PC-9 (cell line): ENCODE measurements at regions not wholly inside any gene's neighbourhood (a gene's known extent, or its start where the extent isn't known, plus 50 kb on each side); places are given as distances from the start of the nearest gene placed in this dataset.
A peak's percentile ranks its signal among the peaks of the same experiment; 100 is the strongest.

ENCODE experiments used
- BruUV-seq: library from RNA; stranded (reverse); fragments of 400-500 nt; replicated peaks from 2 replicates; lab custom pipeline; 2021; lab: Mats Ljungman, UMichigan
- CTCF ChIA-PET: fragments of 300-600 bp; sonication (Branson Sonifier 250); formaldehyde crosslinking; loops from one replicate; lab custom pipeline; 2022; ENCODE audit warnings: antibody characterized with exemption; lab: Charles Lee
- POLR2A ChIA-PET: fragments of 300-600 bp; sonication (Branson Sonifier 250); formaldehyde crosslinking; loops from one replicate; lab custom pipeline; 2022; ENCODE audit warnings: antibody characterized with exemption; ENCODE audit not compliant: unreplicated experiment; lab: Charles Lee
- DNase-seq, 2 experiments: peaks; one replicate each; pipeline versions ENCODE4 v3.0.0 to v3.0.0-alpha.2; 2015 to 2022; ENCODE audit warnings: mixed read lengths in 1 of 2
- H2AFZ ChIP-seq: fragments of 200-600 bp; sonication (generic); 2 replicates; pipeline ENCODE4 v1.8.1; 2017; ENCODE audit warnings: antibody characterized with exemption
- H3F3A ChIP-seq: fragments of 200-600 bp; sonication (generic); 2 replicates; pipeline ENCODE4 v1.8.1; 2017; ENCODE audit warnings: antibody characterized with exemption, mild to moderate bottlenecking, low read depth; ENCODE audit not compliant: insufficient read depth
- H3K27ac ChIP-seq: fragments of 200-600 bp; sonication (generic); 2 replicates; pipeline ENCODE4 v1.6.1; 2016; ENCODE audit warnings: mixed run types
- H3K27me3 ChIP-seq: fragments of 200-600 bp; sonication (generic); 2 replicates; pipeline ENCODE4 v1.6.1; 2016; ENCODE audit warnings: low read depth, mixed run types; ENCODE audit not compliant: insufficient read depth
- H3K36me3 ChIP-seq: fragments of 200-600 bp; sonication (generic); 2 replicates; pipeline ENCODE4 v1.6.1; 2016; ENCODE audit warnings: low read depth, mixed run types
- H3K4me1 ChIP-seq: fragments of 200-600 bp; sonication (generic); replicated peaks from 2 replicates; pipeline ENCODE4 v1.6.1; 2016; ENCODE audit warnings: mixed run types; ENCODE audit not compliant: insufficient read depth
- H3K4me2 ChIP-seq: fragments of 200-600 bp; sonication (generic); 2 replicates; pipeline ENCODE4 v1.6.1; 2017; ENCODE audit warnings: mixed run types
- H3K4me3 ChIP-seq: fragments of 200-600 bp; sonication (generic); 2 replicates; pipeline ENCODE4 v1.6.1; 2016; ENCODE audit warnings: mixed run types
- H3K79me2 ChIP-seq: fragments of 200-600 bp; sonication (generic); 2 replicates; pipeline ENCODE4 v1.6.1; 2017; ENCODE audit warnings: low read depth, mixed run types
- H3K9me2 ChIP-seq: fragments of 200-600 bp; sonication (generic); 2 replicates; pipeline ENCODE4 v1.8.1; 2017; ENCODE audit warnings: mild to moderate bottlenecking; ENCODE audit not compliant: insufficient read depth
- H3K9me3 ChIP-seq: fragments of 200-600 bp; sonication (generic); 2 replicates; pipeline ENCODE4 v1.8.1; 2016; ENCODE audit warnings: low read depth; ENCODE audit not compliant: insufficient read depth
- H4K20me1 ChIP-seq: fragments of 200-600 bp; sonication (generic); 2 replicates; pipeline ENCODE4 v1.8.1; 2017; ENCODE audit not compliant: insufficient read depth
- CTCF ChIP-seq: fragments of 200-600 bp; sonication (generic); conservative IDR thresholded peaks from 2 replicates; pipeline ENCODE4 v1.6.1; 2017; ENCODE audit warnings: mixed run types, antibody characterized with exemption, mild to moderate bottlenecking, moderate library complexity
- EZH2 ChIP-seq: fragments of 200-600 bp; sonication (generic); IDR thresholded peaks from 2 replicates; pipeline ENCODE4 v1.8.0; 2017; ENCODE audit warnings: antibody characterized with exemption, low read depth
- intact Hi-C: fragments of 100-400 bp; cut with micrococcal nuclease; formaldehyde crosslinking; loops from one replicate; pipeline ENCODE4 v1.10.0; 2022; ENCODE audit not compliant: unreplicated experiment

GRCh38 chr2:183807870-183808269, 683.6 kb downstream of the NUP35 start:
- H3K36me3 ChIP-seq, result no peaks in the 10 kb centered on the region
- BruUV-seq, result no TSS peak
- H4K20me1 ChIP-seq, result no peaks in the 10 kb centered on the region
- no peak overlapping the region for H3K4me2 ChIP-seq
- no peak for TF ChIP-seq EZH2
- no peak for TF ChIP-seq CTCF
- no peak overlapping the region for H3K27ac ChIP-seq
- H2AFZ ChIP-seq, result no peak overlapping the region
- no peaks in the 10 kb centered on the region for H3F3A ChIP-seq
- H3K4me3 ChIP-seq, result no peak overlapping the region
- no peaks in the 10 kb centered on the region for H3K9me2 ChIP-seq
- intact Hi-C loops, result no loop called here
- no peaks in the 10 kb centered on the region for H3K4me1 ChIP-seq
- no peaks in the 10 kb centered on the region for H3K9me3 ChIP-seq
- ChIA-PET CTCF (no interaction called here), POLR2A (interaction anchor here (0.5 kb wide), 1 partner anchor 12 kb away, joined by 4 read pairs; no protein-coding TSS in a partner anchor)
- DNase-seq, result peak in 1 of 2 experiments; percentile 5
- no peaks in the 10 kb centered on the region for H3K79me2 ChIP-seq
- no peaks in the 10 kb centered on the region for H3K27me3 ChIP-seq

- Histone ChIP-seq H3K4me3 (no peak overlapping the region), H3K27ac (no peak overlapping the region), H3K36me3 (no peaks in the 10 kb centered on the region), H4K20me1 (no peaks in the 10 kb centered on the region), H3K79me2 (no peaks in the 10 kb centered on the region), H3K4me1 (no peaks in the 10 kb centered on the region), H3K9me2 (no peaks in the 10 kb centered on the region), H3F3A (no peaks in the 10 kb centered on the region), H3K4me2 (no peak overlapping the region), H3K9me3 (no peaks in the 10 kb centered on the region), H2AFZ (no peak overlapping the region; the same call in 1 of the 2 replicates), H3K27me3 (no peaks in the 10 kb centered on the region)
- POLR2A ChIA-PET, result no interaction called here
- no peak for TF ChIP-seq EZH2
- TF ChIP-seq CTCF, result no peak
- DNase-seq, result no peak
- CTCF ChIA-PET, result no interaction called here
- no TSS peak for BruUV-seq
- intact Hi-C loops, result no loop called here
Measured at GRCh38 chr2:183809404-183809803, 685.2 kb downstream of the NUP35 start.

DNA sequence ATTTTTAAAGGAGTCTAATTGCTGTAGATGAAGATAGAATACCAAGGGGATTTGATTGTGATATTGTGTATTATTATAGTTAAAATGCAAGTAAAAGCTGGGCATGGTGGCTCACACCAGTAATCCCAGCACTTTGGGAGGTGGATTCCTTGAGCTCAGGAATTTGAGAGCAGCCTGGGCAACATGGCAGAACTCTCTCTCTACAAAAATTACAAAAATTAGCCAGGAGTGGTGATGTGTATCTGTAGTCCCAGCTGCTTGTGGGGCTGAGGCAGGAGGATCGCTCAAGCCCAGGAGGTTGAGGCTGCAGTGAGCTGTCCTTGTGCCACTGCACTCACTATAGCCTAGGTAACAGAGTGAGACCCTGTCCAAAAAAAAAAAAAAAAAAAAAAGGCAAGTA, 687.0 kb downstream of the NUP35 start:
- Histone ChIP-seq H3K4me3 (no peak overlapping the region), H3K9me3 (no peaks in the 10 kb centered on the region), H3K4me2 (no peak overlapping the region), H3K9me2 (no peaks in the 10 kb centered on the region), H3K36me3 (no peaks in the 10 kb centered on the region), H3F3A (no peaks in the 10 kb centered on the region), H2AFZ (no peak overlapping the region), H4K20me1 (no peaks in the 10 kb centered on the region), H3K4me1 (no peaks in the 10 kb centered on the region), H3K79me2 (no peaks in the 10 kb centered on the region), H3K27me3 (no peaks in the 10 kb centered on the region), H3K27ac (no peak overlapping the region)
- ChIA-PET CTCF (no interaction called here), POLR2A (no interaction called here)
- TF ChIP-seq EZH2 (no peak), CTCF (no peak)
- no peak for DNase-seq
- intact Hi-C loops, result no loop called here
- BruUV-seq, result no TSS peak
